CD14-positive monocyte (primary cell): ENCODE measurements at regions not wholly inside any gene's neighbourhood (a gene's known extent, or its start where the extent isn't known, plus 50 kb on each side); places are given as distances from the start of the nearest gene placed in this dataset.

Source experiments
- DNase-seq, 3 donors: peaks; one replicate each; pipeline ENCODE4 v3.0.0-alpha.2; 2011 to 2022
- H2AFZ ChIP-seq: 2 replicates; pipeline ENCODE4 v1.6.0; 2012; ENCODE audit warnings: mild to moderate bottlenecking, low read depth, low read length, inconsistent platforms; ENCODE audit not compliant: insufficient read depth, poor library complexity, severe bottlenecking
- H3K27ac ChIP-seq, 2 donors: 1 replicate in 1 of 2; 2 replicates in 1 of 2; pipeline ENCODE4 v1.5.1; 2012 to 2013; ENCODE audit warnings: low read length in 2 of 2, control low read depth in 1 of 2, inconsistent platforms in 1 of 2, low read depth in 1 of 2, mild to moderate bottlenecking in 1 of 2
- H3K27me3 ChIP-seq, 2 donors: one replicate each; pipeline versions ENCODE4 v1.6.0 to v1.6.1; 2011 to 2013; ENCODE audit warnings: low read length in 2 of 2; ENCODE audit not compliant: control insufficient read depth in 2 of 2, insufficient read depth in 2 of 2
- H3K36me3 ChIP-seq, 2 donors: replicated peaks in 1 of 2; 1 replicate in 1 of 2; 2 replicates in 1 of 2; pipeline versions ENCODE4 v1.5.1 to v1.6.1; 2012 to 2013; ENCODE audit warnings: low read length in 2 of 2, control low read depth in 1 of 2, inconsistent platforms in 1 of 2, mild to moderate bottlenecking in 1 of 2; ENCODE audit not compliant: insufficient read depth in 2 of 2, control insufficient read depth in 1 of 2
- H3K4me1 ChIP-seq, 2 donors: 1 replicate in 1 of 2; 2 replicates in 1 of 2; pipeline versions ENCODE4 v1.5.1 to v1.6.1; 2012 to 2013; ENCODE audit warnings: low read length in 2 of 2, control low read depth in 1 of 2, inconsistent platforms in 1 of 2, mild to moderate bottlenecking in 1 of 2, moderate library complexity in 1 of 2; ENCODE audit not compliant: insufficient read depth in 2 of 2, control insufficient read depth in 1 of 2
- H3K4me2 ChIP-seq: replicated peaks from 2 replicates; pipeline ENCODE3; 2012; ENCODE audit warnings: low read length, moderate library complexity, mild to moderate bottlenecking; ENCODE audit not compliant: poor library complexity, severe bottlenecking; ENCODE audit errors: extremely low read depth
- H3K4me3 ChIP-seq, 3 experiments: fragments of 200-600 bp in 1 of 3; sonication (generic) in 1 of 3; replicated peaks in 1 of 3; 1 replicate in 2 of 3; 2 replicates in 1 of 3; pipeline ENCODE4 v1.5.1; 2011 to 2013; ENCODE audit warnings: low read length in 3 of 3, mild to moderate bottlenecking in 3 of 3, control low read depth in 2 of 3, low read depth in 2 of 3, inconsistent platforms in 1 of 3, moderate library complexity in 1 of 3
- H3K79me2 ChIP-seq: 2 replicates; pipeline ENCODE4 v1.6.0; 2012; ENCODE audit warnings: mild to moderate bottlenecking, control low read depth, inconsistent platforms, low read length, moderate library complexity; ENCODE audit not compliant: insufficient read depth
- H3K9ac ChIP-seq: 2 replicates; pipeline ENCODE4 v1.6.0; 2017; ENCODE audit warnings: low read length, mild to moderate bottlenecking; ENCODE audit not compliant: insufficient read depth, poor library complexity, severe bottlenecking
- H3K9me3 ChIP-seq, 2 donors: replicated peaks in 1 of 2; 1 replicate in 1 of 2; 2 replicates in 1 of 2; pipeline versions ENCODE4 v1.5.1 to v1.6.1; 2012 to 2013; ENCODE audit warnings: low read length in 2 of 2, control low read depth in 1 of 2; ENCODE audit not compliant: control insufficient read depth in 1 of 2, insufficient read depth in 1 of 2
- H4K20me1 ChIP-seq: 2 replicates; pipeline ENCODE4 v1.6.0; 2012; ENCODE audit warnings: mild to moderate bottlenecking, low read length, control low read depth, moderate library complexity; ENCODE audit not compliant: insufficient read depth
- H3K27ac Mint-ChIP-seq, 7 donors: one replicate each; pipeline ENCODE4 v1.8.0; 2020; ENCODE audit warnings: mild to moderate bottlenecking in 7 of 7, mixed read lengths in 7 of 7, moderate library complexity in 6 of 7, inconsistent platforms in 2 of 7
- H3K27me3 Mint-ChIP-seq, 3 donors: one replicate each; pipeline ENCODE4 v1.8.0; 2021 to 2022; ENCODE audit warnings: low read depth in 3 of 3, mild to moderate bottlenecking in 3 of 3, mixed read lengths in 3 of 3, moderate library complexity in 3 of 3, inconsistent platforms in 1 of 3
- H3K36me3 Mint-ChIP-seq, 2 donors: one replicate each; pipeline ENCODE4 v1.8.0; 2020; ENCODE audit warnings: mixed read lengths in 2 of 2, inconsistent platforms in 1 of 2, mild to moderate bottlenecking in 1 of 2
- H3K4me1 Mint-ChIP-seq: one replicate; pipeline ENCODE4 v1.8.0; 2020; ENCODE audit warnings: mild to moderate bottlenecking, mixed read lengths
- H3K4me3 Mint-ChIP-seq, 2 donors: one replicate each; pipeline ENCODE4 v1.8.0; 2020; ENCODE audit warnings: mild to moderate bottlenecking in 2 of 2, mixed read lengths in 2 of 2, moderate library complexity in 1 of 2
- H3K9me3 Mint-ChIP-seq, 7 donors: one replicate each; pipeline ENCODE4 v1.8.0; 2020 to 2022; ENCODE audit warnings: mixed read lengths in 7 of 7, mild to moderate bottlenecking in 6 of 7, moderate library complexity in 6 of 7, inconsistent platforms in 2 of 7
- CTCF ChIP-seq: fragments of 200-600 bp; IDR thresholded peaks from one replicate; pipeline ENCODE4 v1.8.0; 2022; ENCODE audit warnings: antibody characterized with exemption, mild to moderate bottlenecking
- WGBS: methylation state at CpG from one replicate; pipeline ENCODE4 v1.1.5; 2013; ENCODE audit warnings: missing lambda C conversion rate; ENCODE audit not compliant: insufficient coverage; 5-methylcytosine and 5-hydroxymethylcytosine counted together
- intact Hi-C, 2 donors: fragments of 100-400 bp; cut with micrococcal nuclease; formaldehyde crosslinking; loops; one replicate each; pipeline versions ENCODE4 v1.15.0 to v1.15.1; 2023

- Histone ChIP-seq H3K9ac (no peak overlapping the region), H3K36me3 (no peaks in the 10 kb centered on the region), H3K27ac (no peak overlapping the region), H3K4me1 (no peaks in the 10 kb centered on the region), H4K20me1 (no peaks in the 10 kb centered on the region), H3K4me2 (no peak overlapping the region), H3K9me3 (no peaks in the 10 kb centered on the region), H3K27me3 (no peaks in the 10 kb centered on the region), H3K4me3 (no peak overlapping the region), H2AFZ (no peak overlapping the region), H3K79me2 (no peaks in the 10 kb centered on the region)
- Mint-ChIP-seq H3K27me3 (peaks cover 0 to 4% (median 0%) of the 10 kb centered on the region in 3 donors), H3K27ac (no peak overlapping the region), H3K4me1 (no peaks in the 10 kb centered on the region), H3K9me3 (no peaks in the 10 kb centered on the region), H3K36me3 (no peaks in the 10 kb centered on the region), H3K4me3 (no peak overlapping the region)
- DNase-seq, result no peak
- no CpG with 5 or more reads among the region's 1 CpG for WGBS
- intact Hi-C loops, result no loop called here
- no peak for TF ChIP-seq CTCF
Observed at GRCh38 chr9:11742471-11742870, 950.7 kb upstream of the TYRP1 start.

GRCh38 chr9:11743356-11743755, 949.8 kb upstream of the TYRP1 start:
- no peaks in the 10 kb centered on the region for H3K79me2 ChIP-seq
- intact Hi-C loops, result no loop called here
- DNase-seq, result no peak
- H3K36me3 ChIP-seq, result no peaks in the 10 kb centered on the region
- Mint-ChIP-seq H3K4me1 (no peaks in the 10 kb centered on the region), H3K9me3 (no peaks in the 10 kb centered on the region), H3K4me3 (no peak overlapping the region), H3K36me3 (no peaks in the 10 kb centered on the region), H3K27me3 (peaks cover 0 to 4% (median 0%) of the 10 kb centered on the region in 3 donors), H3K27ac (no peak overlapping the region)
- H3K4me2 ChIP-seq, result no peak overlapping the region
- no peaks in the 10 kb centered on the region for H3K27me3 ChIP-seq
- no CpG with 5 or more reads among the region's 2 CpGs for WGBS
- no peak overlapping the region for H2AFZ ChIP-seq
- no peak for TF ChIP-seq CTCF
- H3K4me3 ChIP-seq, result no peak overlapping the region
- no peak overlapping the region for H3K9ac ChIP-seq
- H3K9me3 ChIP-seq, result no peaks in the 10 kb centered on the region
- no peaks in the 10 kb centered on the region for H3K4me1 ChIP-seq
- H4K20me1 ChIP-seq, result no peaks in the 10 kb centered on the region
- no peak overlapping the region for H3K27ac ChIP-seq
